LHCN-M2 (cell line): ENCODE measurements at regions not wholly inside any gene's neighbourhood (a gene's known extent, or its start where the extent isn't known, plus 50 kb on each side); places are given as distances from the start of the nearest gene placed in this dataset.
"Not testable (repeated sequence)": the region's sequence is repeated elsewhere in the genome, so short reads cannot be mapped to it uniquely, and the experiment has no call there.

Experiments used
- DNase-seq: peaks from one replicate; pipeline ENCODE4 v3.0.0-alpha.2; 2012; ENCODE audit warnings: low read depth

DNA sequence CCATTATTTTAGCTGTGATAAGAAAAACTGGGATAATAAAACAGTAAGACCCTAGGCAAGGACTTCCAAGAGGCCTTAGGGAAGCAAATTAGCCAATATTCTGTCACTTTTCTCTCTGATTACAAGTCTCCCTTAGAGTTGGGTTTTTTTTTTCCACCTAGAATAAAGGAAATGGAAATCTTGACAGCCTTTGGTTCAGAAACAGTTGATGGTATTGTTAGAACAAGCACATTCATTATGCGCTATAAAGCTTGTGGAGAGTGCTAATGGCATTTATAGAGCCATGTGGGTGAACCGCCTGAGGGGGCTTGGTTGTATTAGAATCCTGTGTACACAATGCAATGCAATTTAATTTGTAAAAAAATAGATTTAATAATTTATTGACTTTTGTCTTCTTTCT lies 88.9 kb upstream of the OGFRL1 start:
- no peak for DNase-seq

DNA sequence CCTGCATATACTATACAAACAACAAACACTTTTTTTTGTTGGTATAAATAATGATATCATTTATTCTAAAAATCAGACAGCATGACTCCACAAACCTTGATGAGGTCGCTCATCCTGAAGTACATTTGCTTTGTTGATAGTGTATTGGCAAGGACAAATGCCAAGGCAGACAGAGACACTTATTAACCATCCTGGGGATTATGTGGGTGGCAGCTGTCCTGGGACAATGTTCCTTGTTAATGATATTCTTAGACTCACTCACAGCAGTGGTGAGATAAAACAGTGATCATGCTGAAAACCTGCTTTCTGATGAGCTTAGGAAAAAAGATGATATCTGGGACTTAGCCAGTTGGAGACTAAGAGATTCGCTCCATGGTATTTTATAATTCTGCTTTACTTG lies 85.4 kb upstream of the OGFRL1 start:
- peak; percentile 37 for DNase-seq

DNA sequence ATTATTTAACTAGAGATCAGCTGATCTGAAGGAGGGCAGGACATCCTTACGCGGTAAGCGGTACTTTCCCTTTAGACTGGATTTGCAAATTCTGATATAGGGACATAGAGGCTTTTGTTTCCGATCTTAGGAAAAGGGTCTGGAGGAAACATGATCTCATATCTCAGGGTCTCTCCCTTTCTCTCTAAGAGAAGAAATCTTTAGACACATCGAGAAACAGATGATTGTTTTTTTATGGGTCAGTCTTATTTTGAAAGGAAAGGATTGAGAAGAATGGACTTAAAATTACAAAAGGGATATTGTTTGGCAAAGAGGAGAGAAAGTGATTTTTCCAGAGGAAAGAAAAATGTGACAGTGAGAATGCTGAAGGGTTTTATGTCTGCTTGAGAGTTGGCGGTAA lies 83.9 kb upstream of the OGFRL1 start:
- DNase-seq, result no peak

DNA sequence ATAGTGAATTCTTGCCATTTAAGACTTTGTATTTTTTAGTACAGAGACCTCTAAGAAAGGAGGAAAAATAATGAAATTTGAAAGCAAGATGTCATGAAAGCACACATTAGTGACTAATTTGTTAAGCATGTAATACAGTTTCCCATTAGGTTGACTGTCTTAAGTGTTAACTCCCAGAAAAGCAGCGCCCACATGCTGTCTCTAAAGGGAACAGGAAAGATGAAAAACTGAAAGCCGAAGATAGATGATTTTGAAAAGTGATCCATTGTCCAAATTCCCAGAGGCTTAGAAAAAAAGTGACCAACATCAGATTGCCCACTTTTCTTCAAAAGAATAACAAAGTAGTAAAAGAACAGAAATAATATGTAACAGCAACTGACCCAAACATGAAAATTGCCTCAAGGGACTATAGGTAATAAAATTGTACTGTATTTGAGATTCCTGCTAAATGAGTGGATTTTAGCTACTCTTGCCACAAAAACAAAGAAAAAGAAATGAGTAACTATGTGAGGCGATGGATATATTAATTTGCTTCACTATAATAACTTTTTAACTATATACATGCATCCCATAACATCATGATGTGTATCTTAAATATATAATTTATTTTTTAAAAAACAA lies 83.2 kb upstream of the OGFRL1 start:
- peak; percentile 78 for DNase-seq

DNA sequence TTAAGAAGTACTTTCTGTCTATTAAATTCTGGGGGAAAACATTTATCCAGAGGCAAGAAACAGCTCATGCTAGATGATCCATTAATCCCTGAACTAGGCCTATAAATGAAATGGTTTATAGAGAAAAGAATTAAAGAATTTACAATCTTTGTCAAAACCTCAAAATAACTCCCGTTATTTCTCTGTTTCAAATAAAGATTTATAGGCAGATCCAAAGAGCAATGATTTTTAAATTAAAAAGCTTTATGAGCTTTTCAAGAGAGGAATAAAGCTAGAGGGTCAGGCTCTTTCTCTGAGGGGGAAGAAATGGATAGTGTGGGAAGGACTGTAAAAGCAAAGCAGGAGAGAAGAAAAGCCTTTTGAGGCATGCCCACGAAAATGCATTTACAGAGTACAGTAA lies 82.5 kb upstream of the OGFRL1 start:
- DNase-seq, result no peak

DNA sequence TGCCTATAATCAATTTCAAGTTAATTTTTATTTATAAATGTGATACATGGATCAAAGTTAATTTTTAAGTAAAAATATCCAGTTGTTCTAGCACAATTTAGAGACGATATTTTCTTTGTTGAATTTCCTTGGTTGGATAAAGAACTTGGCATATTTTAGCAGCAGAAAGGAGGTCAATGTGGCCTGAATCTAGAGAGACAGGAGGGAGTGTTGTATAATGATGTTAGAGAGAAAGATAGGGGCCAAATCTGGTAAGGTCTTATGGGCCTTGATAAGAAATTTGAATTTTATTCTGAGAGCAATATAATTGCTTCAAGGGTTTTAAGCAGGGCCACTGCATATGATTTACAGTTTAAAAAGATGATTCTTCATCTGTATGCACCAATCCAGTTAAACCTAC lies 79.4 kb upstream of the OGFRL1 start:
- no peak for DNase-seq

DNA sequence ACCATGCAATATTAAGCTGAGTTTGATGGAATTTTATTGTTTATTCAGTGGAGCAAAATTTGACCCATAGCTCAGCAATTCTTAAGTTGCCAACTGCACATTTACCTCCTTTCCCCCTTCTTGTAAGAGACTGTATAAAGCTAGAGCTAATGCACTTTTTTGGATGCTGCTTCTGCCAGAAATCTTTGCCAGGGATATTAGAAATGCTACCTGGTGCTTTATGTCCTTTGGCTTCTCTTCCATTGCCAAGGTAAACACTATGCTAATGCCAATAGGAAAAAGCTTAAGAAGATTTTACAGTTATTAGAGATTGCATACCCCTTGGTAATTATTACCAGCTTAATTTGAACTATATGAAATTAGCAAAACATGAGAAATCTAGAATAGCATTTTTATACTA lies 79.0 kb upstream of the OGFRL1 start:
- DNase-seq, result no peak

DNA sequence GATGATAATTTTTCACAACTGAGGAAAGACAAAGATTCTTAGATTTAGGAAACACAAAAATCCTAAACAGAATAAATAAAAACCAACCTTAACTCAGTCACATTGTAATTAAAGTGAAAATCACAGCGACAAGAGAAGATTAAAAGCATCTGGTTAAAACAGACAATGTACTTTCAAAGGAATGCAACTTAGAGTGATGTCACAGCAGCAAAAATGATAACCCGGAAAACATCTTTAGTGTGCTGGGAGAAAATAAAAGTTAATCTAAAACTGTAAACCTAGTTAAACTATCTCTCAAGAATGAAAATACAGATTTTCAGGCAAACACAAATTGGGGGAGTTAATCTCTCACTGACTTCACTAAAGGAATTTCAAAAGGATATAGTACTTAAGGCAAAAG lies 76.8 kb upstream of the OGFRL1 start:
- no peak for DNase-seq

DNA sequence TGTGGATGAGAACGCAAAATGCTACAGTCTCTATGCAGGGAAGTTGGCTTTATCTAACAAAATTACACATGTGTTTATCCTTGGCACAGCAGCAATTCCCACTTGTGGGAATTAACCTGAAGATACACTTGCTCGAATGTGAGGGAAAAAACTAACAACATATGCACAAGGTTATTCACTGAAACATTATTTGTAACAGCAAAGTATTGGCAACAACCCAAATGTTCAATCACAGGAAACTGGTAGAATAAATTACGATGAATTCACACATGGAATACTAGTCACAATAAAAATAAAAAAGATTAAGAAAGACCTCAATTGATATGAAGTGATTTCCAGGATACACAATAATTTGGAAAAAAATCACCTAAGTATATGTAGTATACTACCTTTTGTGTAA lies 68.1 kb upstream of the OGFRL1 start:
- no peak for DNase-seq

DNA sequence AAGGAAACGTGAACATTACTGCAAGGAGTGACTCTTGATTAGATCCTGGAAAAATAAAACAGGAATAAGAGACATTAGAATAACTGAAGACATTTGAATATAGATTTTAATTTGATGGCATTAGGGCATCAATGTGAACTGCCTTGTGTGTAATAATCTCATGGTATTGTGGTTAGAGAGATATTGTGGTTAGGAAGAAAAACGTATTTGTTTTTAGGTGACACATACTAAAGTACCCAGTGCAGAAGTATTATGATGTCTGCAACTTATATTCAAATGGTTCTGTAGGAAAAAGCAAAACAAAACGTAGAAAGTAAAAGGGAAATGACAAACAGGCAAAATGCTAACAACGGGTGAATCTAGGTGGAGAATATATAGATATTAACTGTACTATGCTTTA lies 65.9 kb upstream of the OGFRL1 start:
- peak; percentile 38 for DNase-seq

DNA sequence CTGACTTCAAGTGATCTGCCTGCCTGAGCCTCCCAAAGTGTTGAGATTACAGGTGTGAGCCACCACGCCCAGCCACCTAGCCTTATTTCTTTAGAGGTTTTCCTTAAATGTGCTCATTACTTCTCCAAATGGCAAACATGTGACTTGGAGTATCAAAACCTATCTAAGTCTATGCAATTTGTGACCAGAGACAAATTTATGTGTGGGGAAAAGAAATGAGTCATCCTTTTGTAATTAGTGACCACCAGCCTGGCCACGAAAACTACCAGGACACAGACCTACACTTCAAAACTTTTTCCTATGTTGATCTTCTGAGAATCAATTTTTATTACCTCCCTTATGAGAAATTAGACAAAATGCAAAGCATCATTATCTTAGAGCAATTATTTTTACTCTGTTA lies 64.6 kb upstream of the OGFRL1 start:
- DNase-seq, result no peak

DNA sequence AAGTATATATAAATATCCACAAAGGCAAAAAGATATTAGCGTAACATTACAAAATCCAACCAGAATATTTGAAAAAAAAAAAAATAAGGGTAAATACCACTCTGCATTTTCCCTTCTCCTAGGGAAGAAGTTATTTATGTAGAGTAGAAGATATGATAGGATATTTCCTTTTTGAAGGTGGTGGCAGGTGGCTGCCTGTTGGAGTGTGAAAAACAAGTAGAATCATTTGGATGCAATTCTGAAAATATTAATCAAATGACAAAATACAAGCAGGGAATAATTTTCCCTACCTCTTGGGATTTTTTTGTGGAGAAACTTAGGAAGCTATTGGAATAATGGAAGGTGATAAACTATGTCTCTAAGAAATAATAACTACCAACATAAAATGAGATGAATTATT lies 62.5 kb upstream of the OGFRL1 start:
- DNase-seq, result no peak

DNA sequence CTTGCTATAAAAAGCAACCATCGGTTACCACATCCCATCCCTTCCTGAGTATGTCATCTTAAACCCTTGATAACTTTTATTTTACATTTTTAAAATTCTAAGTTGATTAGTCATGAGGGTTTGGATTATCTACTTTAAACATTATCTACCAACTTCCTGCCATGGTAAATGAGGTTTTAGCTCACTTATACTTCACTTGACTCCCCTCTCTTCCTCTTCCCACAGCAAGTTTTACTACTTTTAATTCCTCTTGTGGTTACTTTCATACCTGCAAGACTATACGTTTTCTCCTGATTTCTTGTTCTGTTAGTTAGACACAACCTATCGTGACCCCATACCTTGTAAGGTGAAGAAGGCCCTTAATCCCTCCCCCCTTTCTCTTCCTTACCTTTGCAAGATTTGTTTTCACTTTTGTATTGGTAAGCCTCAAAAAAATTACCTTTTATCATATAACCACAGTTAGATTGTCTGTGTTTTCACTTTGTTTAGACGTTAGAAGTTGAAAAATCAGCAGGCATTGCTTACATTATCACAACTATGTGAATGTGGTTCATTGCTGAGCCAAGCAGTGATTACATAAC lies 60.1 kb upstream of the OGFRL1 start:
- DNase-seq, result peak; percentile 50

DNA sequence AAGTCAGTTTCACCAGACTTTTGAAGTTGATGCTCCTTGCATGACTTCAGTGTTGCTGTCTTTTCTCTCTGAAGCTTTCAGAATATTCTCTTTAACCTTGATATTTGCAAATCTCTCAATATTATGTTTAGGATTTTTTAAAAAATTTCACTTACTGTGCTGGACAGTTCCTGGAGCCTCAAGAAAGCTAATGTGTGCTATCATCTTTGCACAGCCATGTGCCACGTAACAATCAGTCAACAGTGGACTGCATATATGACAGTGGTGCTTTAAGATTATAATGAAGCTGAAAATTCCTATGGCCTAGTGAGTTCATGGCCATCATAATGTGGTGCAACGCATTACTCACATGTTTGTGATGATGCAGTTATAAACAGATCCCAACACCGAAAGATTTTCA lies 59.1 kb upstream of the OGFRL1 start:
- DNase-seq, result no peak

DNA sequence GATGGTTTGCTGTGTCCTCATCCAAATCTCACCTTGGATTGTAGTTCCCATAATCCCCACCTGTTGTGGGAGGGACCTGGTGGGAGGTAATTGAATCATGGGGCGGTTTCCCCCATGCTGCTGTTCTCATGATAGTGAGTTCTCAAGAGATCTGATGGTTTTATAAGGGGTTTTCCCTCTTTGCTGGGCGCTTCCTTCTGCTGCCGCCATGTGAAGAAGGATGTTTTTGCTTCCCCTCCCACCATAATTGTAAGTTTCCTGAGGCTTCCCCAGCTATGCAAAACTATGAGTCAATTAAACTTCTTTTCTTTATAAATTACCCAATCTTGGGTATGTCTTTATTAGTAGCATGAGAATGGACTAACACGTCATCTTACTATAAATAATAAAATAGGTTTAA lies 55.7 kb upstream of the OGFRL1 start:
- not testable (repeated sequence) for DNase-seq

DNA sequence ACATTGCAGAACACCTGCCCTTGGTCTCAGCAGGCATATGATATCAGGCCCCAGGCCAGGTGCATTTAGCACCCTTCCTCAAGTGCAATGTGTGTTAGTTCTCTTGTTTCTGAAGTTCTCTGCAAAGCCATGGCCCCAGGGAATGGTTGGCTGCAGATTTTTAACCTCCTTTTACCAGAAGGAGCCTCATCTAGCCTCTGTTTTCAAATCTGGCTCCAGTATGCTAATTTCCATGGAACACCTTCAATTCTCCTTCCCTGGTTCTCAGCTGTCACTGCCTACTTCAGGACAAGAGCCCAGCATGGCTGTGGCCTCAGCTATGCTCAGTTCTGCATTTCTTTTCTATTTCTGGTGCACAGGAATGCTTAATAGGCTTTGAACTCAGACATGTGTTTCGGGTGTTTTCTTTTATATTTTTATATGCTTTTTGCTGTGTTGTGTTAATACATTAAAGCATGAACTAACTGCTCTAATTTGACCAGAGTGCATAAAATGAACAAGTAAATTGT lies 51.6 kb upstream of the OGFRL1 start:
- DNase-seq, result no peak

DNA sequence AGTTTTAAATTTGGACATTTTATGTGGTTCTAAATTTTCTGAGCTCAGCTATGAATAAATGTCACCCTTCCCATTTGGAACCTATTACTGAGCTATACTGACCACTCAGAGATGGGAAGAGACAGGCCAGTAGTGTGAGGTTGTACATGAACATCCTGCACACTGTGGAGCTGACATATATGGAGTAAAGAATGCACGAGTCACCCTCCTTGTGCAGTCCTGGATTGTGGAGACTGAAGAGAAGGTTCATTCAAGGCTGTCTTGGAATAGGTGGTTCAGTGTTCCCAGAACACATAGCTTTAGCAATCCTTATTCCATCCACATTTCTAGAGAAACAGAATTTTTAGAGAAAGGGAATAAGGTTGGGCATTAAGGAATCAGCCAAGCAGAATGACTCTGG lies 50.3 kb upstream of the OGFRL1 start:
- peak; percentile 48 for DNase-seq
